Fibroblast of villous mesenchyme (primary cell): ENCODE measurements at regions not wholly inside any gene's neighbourhood (a gene's known extent, or its start where the extent isn't known, plus 50 kb on each side); places are given as distances from the start of the nearest gene placed in this dataset.

Experiments used
- DNase-seq: peaks from one replicate; pipeline ENCODE4 v3.0.0-alpha.2; 2010; ENCODE audit warnings: low read depth
- H3K4me3 ChIP-seq: 2 replicates; pipeline ENCODE4 v1.5.1; 2011; ENCODE audit warnings: low read depth, mild to moderate bottlenecking, low read length
- TF ChIP-seq, protein P1 (sequence below): IDR thresholded peaks from 2 replicates; pipeline ENCODE4 v1.5.1; 2012; ENCODE audit warnings: low read depth, mild to moderate bottlenecking, low read length; ENCODE audit not compliant: insufficient read depth

DNA sequence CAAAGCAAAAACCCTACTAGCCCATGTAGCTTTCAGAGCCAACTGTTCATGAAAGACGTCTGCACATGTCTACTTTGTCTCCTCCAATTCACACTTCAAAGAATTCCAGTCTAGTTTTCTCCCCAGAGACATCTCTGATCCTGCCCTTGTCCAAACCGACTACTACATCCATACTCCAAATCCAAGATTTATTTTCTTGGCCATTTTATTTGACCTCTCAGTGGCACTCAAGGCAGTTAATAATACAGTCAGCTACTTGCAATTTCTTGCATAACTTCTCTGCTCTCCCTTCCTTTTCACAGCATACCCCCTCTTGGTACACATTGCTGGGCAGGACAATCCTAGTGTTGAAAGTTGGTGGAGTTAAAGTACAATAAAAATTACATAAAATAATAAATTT, 170.9 kb upstream of the INHBA start:
- TF ChIP-seq, protein P1, sequence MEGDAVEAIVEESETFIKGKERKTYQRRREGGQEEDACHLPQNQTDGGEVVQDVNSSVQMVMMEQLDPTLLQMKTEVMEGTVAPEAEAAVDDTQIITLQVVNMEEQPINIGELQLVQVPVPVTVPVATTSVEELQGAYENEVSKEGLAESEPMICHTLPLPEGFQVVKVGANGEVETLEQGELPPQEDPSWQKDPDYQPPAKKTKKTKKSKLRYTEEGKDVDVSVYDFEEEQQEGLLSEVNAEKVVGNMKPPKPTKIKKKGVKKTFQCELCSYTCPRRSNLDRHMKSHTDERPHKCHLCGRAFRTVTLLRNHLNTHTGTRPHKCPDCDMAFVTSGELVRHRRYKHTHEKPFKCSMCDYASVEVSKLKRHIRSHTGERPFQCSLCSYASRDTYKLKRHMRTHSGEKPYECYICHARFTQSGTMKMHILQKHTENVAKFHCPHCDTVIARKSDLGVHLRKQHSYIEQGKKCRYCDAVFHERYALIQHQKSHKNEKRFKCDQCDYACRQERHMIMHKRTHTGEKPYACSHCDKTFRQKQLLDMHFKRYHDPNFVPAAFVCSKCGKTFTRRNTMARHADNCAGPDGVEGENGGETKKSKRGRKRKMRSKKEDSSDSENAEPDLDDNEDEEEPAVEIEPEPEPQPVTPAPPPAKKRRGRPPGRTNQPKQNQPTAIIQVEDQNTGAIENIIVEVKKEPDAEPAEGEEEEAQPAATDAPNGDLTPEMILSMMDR: no peak
- DNase-seq: no peak
- H3K4me3 ChIP-seq: no peak overlapping the region

DNA sequence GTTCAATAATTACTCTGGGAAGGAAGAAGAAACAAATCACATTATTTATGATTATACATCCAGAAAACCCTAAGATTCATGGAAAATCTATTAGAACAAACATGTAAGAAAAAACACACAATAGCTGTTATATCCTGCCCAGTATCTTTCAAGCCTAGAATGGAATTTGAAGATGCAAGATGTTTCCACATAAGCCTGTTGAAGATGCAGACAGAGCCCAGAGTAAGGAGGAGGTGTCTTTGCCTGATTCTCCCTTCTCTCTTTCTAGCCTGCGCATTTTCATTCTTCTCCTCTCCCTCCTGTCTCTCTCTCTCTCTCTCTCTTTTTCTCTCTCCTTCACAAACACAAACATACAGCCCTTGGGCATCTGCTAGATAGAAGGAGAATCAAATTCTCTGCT, 170.1 kb upstream of the INHBA start:
- peak; percentile 42 for DNase-seq
- TF ChIP-seq, protein P1: no peak
- H3K4me3 ChIP-seq: no peak overlapping the region

DNA sequence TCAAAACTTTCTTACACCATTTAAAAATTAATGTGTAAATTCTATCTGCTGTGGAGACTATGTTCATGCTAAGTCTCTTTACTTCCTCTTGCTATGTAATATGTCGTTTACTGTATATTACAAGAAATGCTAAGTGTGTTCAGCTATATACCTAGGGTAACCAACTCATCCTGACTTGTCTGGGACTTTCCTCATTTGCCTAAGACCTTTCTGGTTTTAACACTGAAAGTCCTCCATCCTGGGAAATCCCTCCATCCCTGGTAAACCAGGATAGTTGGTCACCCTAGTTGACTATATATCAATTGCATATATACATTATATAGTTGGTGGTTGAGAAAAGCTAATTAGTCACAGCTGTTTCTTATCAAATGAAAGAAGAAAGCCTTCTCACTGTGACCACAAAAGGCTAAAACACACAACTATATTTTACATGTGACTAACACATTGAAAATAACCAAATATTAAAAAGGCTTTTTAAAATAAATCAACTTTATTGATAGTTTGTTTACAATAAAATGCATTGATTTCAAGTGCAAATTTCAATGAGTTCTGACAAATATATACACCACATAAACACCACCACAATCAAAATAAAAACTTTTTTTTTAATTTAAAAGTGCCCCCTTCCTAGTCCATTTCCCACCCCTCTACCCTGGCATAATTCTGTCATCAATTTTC, 167.7 kb upstream of the INHBA start:
- H3K4me3 ChIP-seq: no peak overlapping the region
- peak; percentile 44 for DNase-seq
- TF ChIP-seq, protein P1: no peak

DNA sequence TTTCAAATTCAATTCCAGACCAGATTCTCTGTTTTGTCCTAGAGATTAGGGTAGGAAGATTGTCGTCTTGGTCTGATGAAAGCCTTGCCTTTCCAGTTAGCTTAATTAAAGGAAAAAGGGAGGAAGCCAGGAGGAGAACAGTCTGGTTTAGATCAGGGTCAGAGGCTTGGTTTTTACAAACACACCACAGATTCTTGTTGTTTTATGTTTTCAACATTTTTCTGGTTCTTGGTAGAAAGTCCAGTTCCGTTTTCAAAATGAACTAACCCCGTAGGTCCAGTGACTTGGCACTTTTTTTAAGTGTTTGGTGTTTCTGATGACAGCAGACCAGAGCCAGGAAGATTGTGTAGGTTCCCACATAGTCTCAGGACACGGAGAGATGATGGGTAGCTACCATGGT, 167.1 kb upstream of the INHBA start:
- TF ChIP-seq, protein P1: no peak
- H3K4me3 ChIP-seq: no peak overlapping the region
- peak; percentile 81 for DNase-seq

DNA sequence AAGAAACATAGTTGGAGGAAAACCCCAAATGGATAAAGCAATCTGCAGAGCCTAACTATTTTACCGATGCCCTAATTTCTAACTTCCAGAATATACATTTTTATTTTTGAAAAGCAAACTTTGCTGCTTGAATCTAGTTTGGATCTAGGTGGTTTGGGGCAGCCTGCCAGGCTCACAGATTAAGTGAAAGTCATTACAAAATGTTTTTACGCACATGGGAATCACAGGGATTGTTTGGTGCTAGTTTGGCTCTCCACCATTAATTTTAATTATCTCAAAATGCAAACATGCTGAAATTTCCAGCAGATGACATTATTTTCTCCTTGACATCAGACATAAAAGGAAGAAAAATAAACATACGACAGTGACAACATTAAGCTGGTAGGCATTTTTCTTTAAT, 166.7 kb upstream of the INHBA start:
- no peak overlapping the region for H3K4me3 ChIP-seq
- DNase-seq: peak; percentile 79
- TF ChIP-seq, protein P1: no peak

DNA sequence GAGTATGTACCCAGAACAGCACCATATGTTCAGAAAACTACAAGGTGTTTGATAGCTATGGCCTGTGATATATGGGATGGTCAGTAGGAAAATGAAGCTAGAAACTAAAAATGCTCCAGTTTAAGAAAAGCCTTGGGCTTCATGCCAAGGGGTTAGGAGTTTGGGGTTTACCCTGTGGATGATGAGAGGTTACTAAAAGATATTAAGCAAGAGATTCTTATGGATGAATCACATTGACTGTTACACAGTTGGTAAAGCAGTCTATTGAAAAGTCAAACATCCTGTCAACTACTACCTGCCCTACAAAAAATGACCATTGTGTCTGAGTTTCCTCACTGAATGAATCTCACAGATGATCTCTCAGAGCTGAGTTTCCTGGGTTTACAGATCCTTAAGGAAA, 166.2 kb upstream of the INHBA start:
- TF ChIP-seq, protein P1: no peak
- DNase-seq: peak; percentile 61
- H3K4me3 ChIP-seq: no peak overlapping the region
